ENCODE measurements at regions not wholly inside any gene's neighbourhood (a gene's known extent, or its start where the extent isn't known, plus 50 kb on each side); places are given as distances from the start of the nearest gene placed in this dataset.

DNA sequence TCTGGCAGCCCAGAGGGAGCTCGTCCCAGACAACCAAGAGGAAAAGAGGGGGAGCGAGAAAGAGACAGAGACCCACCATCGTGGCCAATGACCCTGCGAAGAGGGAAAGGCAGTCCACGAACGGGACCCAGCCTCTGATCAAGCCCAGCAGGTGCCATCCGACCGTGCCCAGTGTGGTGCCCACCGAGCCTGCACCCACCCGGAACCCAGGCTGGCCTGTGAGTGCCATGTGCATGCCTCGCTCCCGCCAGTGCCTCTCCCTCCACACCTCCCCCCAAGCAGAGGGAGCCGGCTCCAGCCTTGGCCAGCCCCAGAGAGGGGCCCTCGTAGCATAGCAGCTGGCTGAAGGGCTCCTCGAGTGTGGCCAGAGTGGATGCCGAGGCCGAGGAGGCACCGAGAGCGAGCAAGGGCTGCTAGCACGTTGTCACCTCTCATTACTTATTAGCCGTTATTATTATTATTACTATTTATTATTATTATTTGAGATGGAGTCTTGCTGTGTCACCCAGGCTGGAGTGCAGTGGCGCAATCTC, 130.7 kb upstream of the CHRM3 start (continued):
- TF ChIP-seq ZFYVE20 (CRISPR knock-in tag; IDR thresholded peaks at IDR 0.05; ENCODE audit: borderline replicate concordance, low read depth) (no peak), ZNF234 (CRISPR knock-in tag; conservative IDR thresholded peaks at IDR 0.05) (no peak), ISX (CRISPR knock-in tag; conservative IDR thresholded peaks at IDR 0.05) (no peak), YY1 (IDR thresholded peaks at IDR 0.05; ENCODE audit: insufficient read depth, insufficient replicate concordance, low read depth, low read length) (no peak), ZNF138 (CRISPR knock-in tag; IDR thresholded peaks at IDR 0.05; ENCODE audit: low read depth) (no peak), EEA1 (CRISPR knock-in tag; IDR thresholded peaks at IDR 0.05; ENCODE audit: borderline replicate concordance) (no peak)
- TF ChIP-seq, protein P1, sequence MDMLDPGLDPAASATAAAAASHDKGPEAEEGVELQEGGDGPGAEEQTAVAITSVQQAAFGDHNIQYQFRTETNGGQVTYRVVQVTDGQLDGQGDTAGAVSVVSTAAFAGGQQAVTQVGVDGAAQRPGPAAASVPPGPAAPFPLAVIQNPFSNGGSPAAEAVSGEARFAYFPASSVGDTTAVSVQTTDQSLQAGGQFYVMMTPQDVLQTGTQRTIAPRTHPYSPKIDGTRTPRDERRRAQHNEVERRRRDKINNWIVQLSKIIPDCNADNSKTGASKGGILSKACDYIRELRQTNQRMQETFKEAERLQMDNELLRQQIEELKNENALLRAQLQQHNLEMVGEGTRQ (IDR thresholded peaks at IDR 0.05; ENCODE audit: low read depth, low read length) = no peak
- TF ChIP-seq, protein P1 (CRISPR knock-in tag; IDR thresholded peaks at IDR 0.05; ENCODE audit: borderline replicate concordance) = no peak
- TF ChIP-seq, protein P2, sequence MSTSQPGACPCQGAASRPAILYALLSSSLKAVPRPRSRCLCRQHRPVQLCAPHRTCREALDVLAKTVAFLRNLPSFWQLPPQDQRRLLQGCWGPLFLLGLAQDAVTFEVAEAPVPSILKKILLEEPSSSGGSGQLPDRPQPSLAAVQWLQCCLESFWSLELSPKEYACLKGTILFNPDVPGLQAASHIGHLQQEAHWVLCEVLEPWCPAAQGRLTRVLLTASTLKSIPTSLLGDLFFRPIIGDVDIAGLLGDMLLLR (CRISPR knock-in tag; IDR thresholded peaks at IDR 0.05) = no peak
- TF ChIP-seq, protein P3, sequence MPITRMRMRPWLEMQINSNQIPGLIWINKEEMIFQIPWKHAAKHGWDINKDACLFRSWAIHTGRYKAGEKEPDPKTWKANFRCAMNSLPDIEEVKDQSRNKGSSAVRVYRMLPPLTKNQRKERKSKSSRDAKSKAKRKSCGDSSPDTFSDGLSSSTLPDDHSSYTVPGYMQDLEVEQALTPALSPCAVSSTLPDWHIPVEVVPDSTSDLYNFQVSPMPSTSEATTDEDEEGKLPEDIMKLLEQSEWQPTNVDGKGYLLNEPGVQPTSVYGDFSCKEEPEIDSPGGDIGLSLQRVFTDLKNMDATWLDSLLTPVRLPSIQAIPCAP (CRISPR knock-in tag; IDR thresholded peaks at IDR 0.05; ENCODE audit: low read depth) = no peak

DNA sequence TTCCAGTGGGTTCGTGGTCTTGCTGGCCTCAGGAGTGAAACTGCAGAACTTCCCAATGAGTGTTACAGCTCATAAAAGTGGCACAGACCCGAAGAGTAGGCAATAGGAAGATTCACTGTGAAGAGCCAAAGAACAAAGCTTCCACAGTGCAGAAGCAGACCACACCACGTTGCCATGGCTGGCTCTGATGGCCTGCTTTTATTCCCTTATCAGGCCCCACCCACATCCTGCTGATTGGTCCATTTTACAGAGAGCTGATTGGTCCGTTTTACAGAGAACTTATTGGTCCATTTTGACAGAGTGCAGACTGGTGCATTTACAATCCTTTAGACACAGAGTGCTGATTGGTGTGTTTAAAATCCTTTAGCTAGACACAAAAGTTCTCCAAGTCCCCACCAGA, 131.4 kb upstream of the CHRM3 start:
- BruUV-seq (replicated peaks) = no TSS peak
- H3K4me3 ChIP-seq (replicated peaks in 1 of 3; ENCODE audit: insufficient read depth in 1 of 3, low read depth in 2 of 3, low read length in 3 of 3) = no peak overlapping the region
- no peak for FAIRE-seq
- no peak overlapping the region for H2AFZ ChIP-seq (ENCODE audit: low read length)
- intact Hi-C loops (cut with micrococcal nuclease; ENCODE audit: unreplicated experiment) = no loop called here
- no peaks in the 10 kb centered on the region for H3K4me1 ChIP-seq (ENCODE audit: insufficient read depth, low read length)
- no peak overlapping the region for H3K4me2 ChIP-seq (ENCODE audit: low read depth, low read length)
- no peaks in the 10 kb centered on the region for H4K20me1 ChIP-seq (ENCODE audit: insufficient read depth, low read length)
- ChIA-PET CTCF (ENCODE audit: low intra/inter-chr PET ratio, low total read pairs) (no interaction called here), POLR2A (no interaction called here)
- no peak overlapping the region for H3K27ac ChIP-seq (ENCODE audit: extremely low read length, insufficient read depth, low read length)
- H3K9me3 ChIP-seq (ENCODE audit: low read length) = peaks cover 90% of the 10 kb centered on the region
- 0% methylated on average over 3 of the region's 4 CpGs for WGBS (ENCODE audit: low lambda C conversion rate)
- no peak for ATAC-seq
- in situ Hi-C loops (cut with HindIII; ENCODE audit: extremely low pct_ligation_motif_present, low pct_unique_long_range_greater_than_20kb) = no loop called here
- DNase-seq (ENCODE audit: low spot score) = no peak
- no peaks in the 10 kb centered on the region for H3K27me3 ChIP-seq (ENCODE audit: control insufficient read depth in 1 of 2, insufficient read depth in 2 of 2, low read length in 2 of 2)
- no peaks in the 10 kb centered on the region for H3K36me3 ChIP-seq (replicated peaks in 1 of 2; ENCODE audit: control insufficient read depth in 1 of 2, insufficient read depth in 2 of 2, low read length in 2 of 2)
- no peaks in the 10 kb centered on the region for H3K79me2 ChIP-seq (ENCODE audit: insufficient read depth, low read length)
- H3K9ac ChIP-seq (ENCODE audit: insufficient read depth, low read depth, low read length) = no peak overlapping the region
- TF ChIP-seq FOXP1 (IDR thresholded peaks at IDR 0.05) = no peak
- TF ChIP-seq FOXP1 (CRISPR knock-in tag; IDR thresholded peaks at IDR 0.05) = no peak
- TF ChIP-seq, protein P4, sequence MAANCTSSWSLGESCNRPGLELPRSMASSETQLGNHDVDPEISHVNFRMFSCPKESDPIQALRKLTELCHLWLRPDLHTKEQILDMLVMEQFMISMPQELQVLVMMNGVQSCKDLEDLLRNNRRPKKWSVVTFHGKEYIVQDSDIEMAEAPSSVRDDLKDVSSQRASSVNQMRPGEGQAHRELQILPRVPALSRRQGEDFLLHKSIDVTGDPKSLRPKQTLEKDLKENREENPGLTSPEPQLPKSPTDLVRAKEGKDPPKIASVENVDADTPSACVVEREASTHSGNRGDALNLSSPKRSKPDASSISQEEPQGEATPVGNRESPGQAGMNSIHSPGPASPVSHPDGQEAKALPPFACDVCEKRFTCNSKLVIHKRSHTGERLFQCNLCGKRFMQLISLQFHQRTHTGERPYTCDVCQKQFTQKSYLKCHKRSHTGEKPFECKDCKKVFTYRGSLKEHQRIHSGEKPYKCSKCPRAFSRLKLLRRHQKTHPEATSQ (CRISPR knock-in tag; IDR thresholded peaks at IDR 0.05; ENCODE audit: borderline replicate concordance) = no peak
- TF ChIP-seq, protein P5, sequence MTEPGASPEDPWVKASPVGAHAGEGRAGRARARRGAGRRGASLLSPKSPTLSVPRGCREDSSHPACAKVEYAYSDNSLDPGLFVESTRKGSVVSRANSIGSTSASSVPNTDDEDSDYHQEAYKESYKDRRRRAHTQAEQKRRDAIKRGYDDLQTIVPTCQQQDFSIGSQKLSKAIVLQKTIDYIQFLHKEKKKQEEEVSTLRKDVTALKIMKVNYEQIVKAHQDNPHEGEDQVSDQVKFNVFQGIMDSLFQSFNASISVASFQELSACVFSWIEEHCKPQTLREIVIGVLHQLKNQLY (CRISPR knock-in tag; IDR thresholded peaks at IDR 0.05) = no peak
- TF ChIP-seq, protein P6, sequence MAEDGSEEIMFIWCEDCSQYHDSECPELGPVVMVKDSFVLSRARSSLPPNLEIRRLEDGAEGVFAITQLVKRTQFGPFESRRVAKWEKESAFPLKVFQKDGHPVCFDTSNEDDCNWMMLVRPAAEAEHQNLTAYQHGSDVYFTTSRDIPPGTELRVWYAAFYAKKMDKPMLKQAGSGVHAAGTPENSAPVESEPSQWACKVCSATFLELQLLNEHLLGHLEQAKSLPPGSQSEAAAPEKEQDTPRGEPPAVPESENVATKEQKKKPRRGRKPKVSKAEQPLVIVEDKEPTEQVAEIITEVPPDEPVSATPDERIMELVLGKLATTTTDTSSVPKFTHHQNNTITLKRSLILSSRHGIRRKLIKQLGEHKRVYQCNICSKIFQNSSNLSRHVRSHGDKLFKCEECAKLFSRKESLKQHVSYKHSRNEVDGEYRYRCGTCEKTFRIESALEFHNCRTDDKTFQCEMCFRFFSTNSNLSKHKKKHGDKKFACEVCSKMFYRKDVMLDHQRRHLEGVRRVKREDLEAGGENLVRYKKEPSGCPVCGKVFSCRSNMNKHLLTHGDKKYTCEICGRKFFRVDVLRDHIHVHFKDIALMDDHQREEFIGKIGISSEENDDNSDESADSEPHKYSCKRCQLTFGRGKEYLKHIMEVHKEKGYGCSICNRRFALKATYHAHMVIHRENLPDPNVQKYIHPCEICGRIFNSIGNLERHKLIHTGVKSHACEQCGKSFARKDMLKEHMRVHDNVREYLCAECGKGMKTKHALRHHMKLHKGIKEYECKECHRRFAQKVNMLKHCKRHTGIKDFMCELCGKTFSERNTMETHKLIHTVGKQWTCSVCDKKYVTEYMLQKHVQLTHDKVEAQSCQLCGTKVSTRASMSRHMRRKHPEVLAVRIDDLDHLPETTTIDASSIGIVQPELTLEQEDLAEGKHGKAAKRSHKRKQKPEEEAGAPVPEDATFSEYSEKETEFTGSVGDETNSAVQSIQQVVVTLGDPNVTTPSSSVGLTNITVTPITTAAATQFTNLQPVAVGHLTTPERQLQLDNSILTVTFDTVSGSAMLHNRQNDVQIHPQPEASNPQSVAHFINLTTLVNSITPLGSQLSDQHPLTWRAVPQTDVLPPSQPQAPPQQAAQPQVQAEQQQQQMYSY (CRISPR knock-in tag; IDR thresholded peaks at IDR 0.05) = no peak
